ENCODE measurements at regions not wholly inside any gene's neighbourhood (a gene's known extent, or its start where the extent isn't known, plus 50 kb on each side); places are given as distances from the start of the nearest gene placed in this dataset.

DNA sequence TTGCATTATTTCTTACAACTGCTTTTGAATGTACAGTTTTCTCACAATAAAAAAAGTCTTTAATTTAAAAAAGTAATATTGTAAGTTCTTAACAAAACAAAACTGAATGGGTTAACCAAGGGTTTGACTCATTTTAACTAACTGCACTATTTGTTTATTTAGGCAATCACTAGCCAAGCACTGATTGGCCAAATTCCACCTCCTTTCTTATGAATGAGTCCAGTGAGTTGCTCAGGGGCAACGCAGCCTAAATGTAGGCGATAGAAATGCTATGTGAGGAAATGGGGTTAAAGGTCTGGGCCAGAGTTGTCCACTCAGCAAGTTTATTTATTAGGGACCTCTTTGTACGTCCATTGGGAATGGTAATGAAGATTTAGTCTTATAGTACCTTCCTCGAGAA, 89.6 kb upstream of the MAF start:
- TF ChIP-seq, protein P1, sequence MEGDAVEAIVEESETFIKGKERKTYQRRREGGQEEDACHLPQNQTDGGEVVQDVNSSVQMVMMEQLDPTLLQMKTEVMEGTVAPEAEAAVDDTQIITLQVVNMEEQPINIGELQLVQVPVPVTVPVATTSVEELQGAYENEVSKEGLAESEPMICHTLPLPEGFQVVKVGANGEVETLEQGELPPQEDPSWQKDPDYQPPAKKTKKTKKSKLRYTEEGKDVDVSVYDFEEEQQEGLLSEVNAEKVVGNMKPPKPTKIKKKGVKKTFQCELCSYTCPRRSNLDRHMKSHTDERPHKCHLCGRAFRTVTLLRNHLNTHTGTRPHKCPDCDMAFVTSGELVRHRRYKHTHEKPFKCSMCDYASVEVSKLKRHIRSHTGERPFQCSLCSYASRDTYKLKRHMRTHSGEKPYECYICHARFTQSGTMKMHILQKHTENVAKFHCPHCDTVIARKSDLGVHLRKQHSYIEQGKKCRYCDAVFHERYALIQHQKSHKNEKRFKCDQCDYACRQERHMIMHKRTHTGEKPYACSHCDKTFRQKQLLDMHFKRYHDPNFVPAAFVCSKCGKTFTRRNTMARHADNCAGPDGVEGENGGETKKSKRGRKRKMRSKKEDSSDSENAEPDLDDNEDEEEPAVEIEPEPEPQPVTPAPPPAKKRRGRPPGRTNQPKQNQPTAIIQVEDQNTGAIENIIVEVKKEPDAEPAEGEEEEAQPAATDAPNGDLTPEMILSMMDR (IDR thresholded peaks at IDR 0.05; ENCODE audit: unreplicated experiment) = no peak
- Mint-ChIP-seq H3K36me3 (ENCODE audit: low read depth, unreplicated experiment) (no peaks in the 10 kb centered on the region), H3K27ac (ENCODE audit: unreplicated experiment) (no peak overlapping the region), H3K9me3 (ENCODE audit: unreplicated experiment) (no peaks in the 10 kb centered on the region), H3K4me1 (ENCODE audit: unreplicated experiment) (no peaks in the 10 kb centered on the region), H3K27me3 (ENCODE audit: unreplicated experiment) (no peaks in the 10 kb centered on the region), H3K4me3 (ENCODE audit: unreplicated experiment) (no peak overlapping the region)
- DNase-seq (ENCODE audit: low spot score) = no peak

GRCh38 chr16:79687249-79688130, 87.0 kb upstream of the MAF start:
- H3K36me3 Mint-ChIP-seq (ENCODE audit: low read depth, unreplicated experiment) = no peaks in the 10 kb centered on the region
- H3K4me1 Mint-ChIP-seq (ENCODE audit: unreplicated experiment) = no peaks in the 10 kb centered on the region
- no peak for DNase-seq (ENCODE audit: low spot score)
- H3K4me3 Mint-ChIP-seq (ENCODE audit: unreplicated experiment) = no peak overlapping the region
- H3K27me3 Mint-ChIP-seq (ENCODE audit: unreplicated experiment) = no peaks in the 10 kb centered on the region
- TF ChIP-seq, protein P1 (IDR thresholded peaks at IDR 0.05; ENCODE audit: unreplicated experiment) = no peak
- H3K27ac Mint-ChIP-seq (ENCODE audit: unreplicated experiment) = no peak overlapping the region
- no peaks in the 10 kb centered on the region for H3K9me3 Mint-ChIP-seq (ENCODE audit: unreplicated experiment)

DNA sequence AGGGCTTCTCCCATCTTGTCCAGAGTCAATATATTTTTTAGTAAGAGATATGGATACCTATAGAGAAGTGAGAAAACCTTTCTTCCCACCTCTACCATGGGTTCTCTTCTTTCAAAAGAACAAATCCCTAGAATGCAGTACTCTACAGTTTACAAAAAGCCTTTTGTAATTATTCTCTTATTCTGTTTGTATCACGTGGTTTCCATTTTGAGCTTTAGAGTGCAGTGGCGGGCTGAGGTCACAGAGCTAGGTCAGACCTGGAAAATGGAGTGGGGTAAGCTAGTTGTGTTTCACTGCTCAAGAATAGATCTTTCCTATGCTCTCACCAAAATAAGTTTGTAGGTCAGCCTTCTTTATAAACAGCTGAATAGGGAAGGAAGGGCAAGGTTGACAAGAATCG, 85.3 kb upstream of the MAF start:
- H3K36me3 Mint-ChIP-seq (ENCODE audit: low read depth, unreplicated experiment) = no peaks in the 10 kb centered on the region
- no peaks in the 10 kb centered on the region for H3K9me3 Mint-ChIP-seq (ENCODE audit: unreplicated experiment)
- TF ChIP-seq, protein P1 (IDR thresholded peaks at IDR 0.05; ENCODE audit: unreplicated experiment) = no peak
- no peak overlapping the region for H3K27ac Mint-ChIP-seq (ENCODE audit: unreplicated experiment)
- H3K4me3 Mint-ChIP-seq (ENCODE audit: unreplicated experiment) = no peak overlapping the region
- H3K4me1 Mint-ChIP-seq (ENCODE audit: unreplicated experiment) = no peaks in the 10 kb centered on the region
- DNase-seq (ENCODE audit: low spot score) = no peak
- H3K27me3 Mint-ChIP-seq (ENCODE audit: unreplicated experiment) = no peaks in the 10 kb centered on the region

GRCh38 chr16:79679334-79679733, 78.8 kb upstream of the MAF start:
- Mint-ChIP-seq H3K27me3 (ENCODE audit: unreplicated experiment) (no peaks in the 10 kb centered on the region), H3K9me3 (ENCODE audit: unreplicated experiment) (no peaks in the 10 kb centered on the region), H3K27ac (ENCODE audit: unreplicated experiment) (no peak overlapping the region), H3K36me3 (ENCODE audit: low read depth, unreplicated experiment) (no peaks in the 10 kb centered on the region), H3K4me1 (ENCODE audit: unreplicated experiment) (no peaks in the 10 kb centered on the region), H3K4me3 (ENCODE audit: unreplicated experiment) (no peak overlapping the region)
- TF ChIP-seq, protein P1 (IDR thresholded peaks at IDR 0.05; ENCODE audit: unreplicated experiment) = no peak
- no peak for DNase-seq (ENCODE audit: low spot score)

GRCh38 chr16:79677799-79678530, 77.4 kb upstream of the MAF start:
- Mint-ChIP-seq H3K36me3 (ENCODE audit: low read depth, unreplicated experiment) (no peaks in the 10 kb centered on the region), H3K27ac (ENCODE audit: unreplicated experiment) (no peak overlapping the region), H3K4me1 (ENCODE audit: unreplicated experiment) (no peaks in the 10 kb centered on the region), H3K27me3 (ENCODE audit: unreplicated experiment) (peaks cover 1% of the 10 kb centered on the region), H3K9me3 (ENCODE audit: unreplicated experiment) (no peaks in the 10 kb centered on the region), H3K4me3 (ENCODE audit: unreplicated experiment) (no peak overlapping the region)
- no peak for DNase-seq (ENCODE audit: low spot score)
- TF ChIP-seq, protein P1 (IDR thresholded peaks at IDR 0.05; ENCODE audit: unreplicated experiment) = no peak

All from endothelial cell (in vitro differentiated cells).